HCT116 (cell line): ENCODE measurements at regions not wholly inside any gene's neighbourhood (a gene's known extent, or its start where the extent isn't known, plus 50 kb on each side); places are given as distances from the start of the nearest gene placed in this dataset.

ENCODE experiments used
- ATAC-seq: fragments of 200-7000 bp; cut with Tn5 transposase; 2 replicates; pipeline ENCODE4 v1.9.1; 2020; ENCODE audit warnings: mild to moderate bottlenecking, moderate library complexity
- BruUV-seq: library from RNA; stranded (reverse); fragments of 400-500 nt; replicated peaks from 2 replicates; lab custom pipeline; 2021; lab: Mats Ljungman, UMichigan
- CTCF ChIA-PET: fragments of 300-600 bp; sonication (Branson Sonifier 250); formaldehyde crosslinking; loops from one replicate; lab custom pipeline; 2021; ENCODE audit warnings: antibody characterized with exemption; lab: Charles Lee
- POLR2A ChIA-PET: fragments of 300-600, 350-600 bp; sonication (Branson Sonifier 250); formaldehyde crosslinking; loops from one replicate; lab custom pipeline; 2021; ENCODE audit warnings: antibody characterized with exemption; lab: Charles Lee
- RAD21 ChIA-PET, 2 experiments: fragments of 300-600 bp; sonication (Branson Sonifier 250); formaldehyde crosslinking; loops; one replicate each; lab custom pipeline; 2023; ENCODE audit warnings: low total read pairs in 2 of 2; ENCODE audit not compliant: uncharacterized antibody in 2 of 2, unreplicated experiment in 2 of 2, low non-redundant PET in 1 of 2; lab: Charles Lee
- DNase-seq: peaks from one replicate; pipeline ENCODE4 v3.0.0-alpha.2; 2010; ENCODE audit warnings: low read depth, low spot score
- H2AFZ ChIP-seq: fragments of 200-600 bp; shearing (Covaris generic), sonication (generic); 2 replicates; pipeline ENCODE4 v1.6.1; 2017; ENCODE audit warnings: low read depth, mixed run types, mixed read lengths, antibody characterized with exemption, low read length; ENCODE audit not compliant: poor library complexity, severe bottlenecking
- H3K27ac ChIP-seq: 2 replicates; pipeline ENCODE4 v1.5.1; 2012; ENCODE audit warnings: low read depth, low read length
- H3K27me3 ChIP-seq: fragments of 200-600 bp; sonication (generic); 2 replicates; pipeline ENCODE4 v1.6.1; 2016; ENCODE audit warnings: mixed run types, low read length, mixed read lengths; ENCODE audit not compliant: insufficient read depth
- H3K36me3 ChIP-seq, 2 experiments: fragments of 200-500 bp in 1 of 2; fragments of 200-600 bp in 1 of 2; sonication (Bioruptor generic) in 1 of 2; sonication (generic) in 1 of 2; 2 replicates each; pipeline versions ENCODE4 v1.5.1 to v1.6.1; 2014 to 2016; ENCODE audit warnings: low read length in 2 of 2, inconsistent platforms in 1 of 2, mixed read lengths in 1 of 2, mixed run types in 1 of 2; ENCODE audit not compliant: insufficient read depth in 2 of 2, control insufficient read depth in 1 of 2
- H3K4me1 ChIP-seq, 2 experiments: fragments of 200-600 bp in 1 of 2; sonication (generic) in 1 of 2; 2 replicates each; pipeline versions ENCODE4 v1.5.1 to v1.6.1; 2012 to 2017; ENCODE audit warnings: low read length in 2 of 2, inconsistent platforms in 1 of 2, mild to moderate bottlenecking in 1 of 2, mixed read lengths in 1 of 2, mixed run types in 1 of 2, moderate library complexity in 1 of 2; ENCODE audit not compliant: insufficient read depth in 2 of 2, control insufficient read depth in 1 of 2
- H3K4me2 ChIP-seq: fragments of 200-600 bp; sonication (generic); 2 replicates; pipeline ENCODE4 v1.6.1; 2017; ENCODE audit warnings: mixed run types, low read length, mixed read lengths
- H3K4me3 ChIP-seq, 2 experiments: fragments of 200-600 bp in 1 of 2; sonication (generic) in 1 of 2; replicated peaks in 1 of 2; 2 replicates each; pipeline ENCODE4 v1.5.1; 2011 to 2016; ENCODE audit warnings: low read length in 2 of 2, control low read depth in 1 of 2, low read depth in 1 of 2, mild to moderate bottlenecking in 1 of 2, mixed read lengths in 1 of 2, mixed run types in 1 of 2
- H3K79me2 ChIP-seq: fragments of 200-600 bp; sonication (generic); 2 replicates; pipeline ENCODE4 v1.6.1; 2017; ENCODE audit warnings: mild to moderate bottlenecking, mixed run types, low read length, moderate library complexity, mixed read lengths; ENCODE audit not compliant: insufficient read depth
- H3K9ac ChIP-seq: fragments of 200-600 bp; sonication (generic); 2 replicates; pipeline ENCODE4 v1.6.1; 2016; ENCODE audit warnings: low read length, mixed read lengths
- H3K9me2 ChIP-seq: fragments of 200-600 bp; sonication (generic), shearing (Covaris generic); 2 replicates; pipeline ENCODE4 v1.6.1; 2017; ENCODE audit warnings: mixed run types, mild to moderate bottlenecking, moderate library complexity; ENCODE audit not compliant: insufficient read depth
- H3K9me3 ChIP-seq, 2 experiments: fragments of 200-500 bp in 1 of 2; fragments of 200-600 bp in 1 of 2; sonication (Bioruptor generic) in 1 of 2; sonication (generic) in 1 of 2; 2 replicates each; pipeline ENCODE4 v1.6.1; 2014 to 2017; ENCODE audit warnings: low read length in 2 of 2, mixed read lengths in 2 of 2, inconsistent platforms in 1 of 2, low read depth in 1 of 2, mild to moderate bottlenecking in 1 of 2, mixed run types in 1 of 2, moderate library complexity in 1 of 2; ENCODE audit not compliant: control insufficient read depth in 1 of 2, insufficient read depth in 1 of 2
- H4K20me1 ChIP-seq: fragments of 200-600 bp; sonication (generic), shearing (Covaris generic); 2 replicates; pipeline ENCODE4 v1.6.1; 2017; ENCODE audit warnings: mixed run types, mild to moderate bottlenecking, moderate library complexity; ENCODE audit not compliant: insufficient read depth
- EGR1 ChIP-seq: IDR thresholded peaks from 2 replicates; pipeline ENCODE4 v1.6.1; 2012; ENCODE audit warnings: low read depth
- ELF1 ChIP-seq: IDR thresholded peaks from 2 replicates; pipeline ENCODE4 v1.6.1; 2012; ENCODE audit warnings: low read depth, borderline replicate concordance
- EZH2phosphoT487 ChIP-seq: fragments of 200-600 bp; IDR thresholded peaks from 2 replicates; pipeline ENCODE4 v1.6.1; 2018; ENCODE audit warnings: antibody characterized with exemption, borderline replicate concordance
- POLR2A ChIP-seq: IDR thresholded peaks from 2 replicates; pipeline ENCODE4 v1.7.0; 2011; ENCODE audit warnings: borderline replicate concordance; ENCODE audit not compliant: insufficient read depth, insufficient read length; ENCODE audit errors: extremely low read depth
- POLR2AphosphoS5 ChIP-seq: IDR thresholded peaks from 2 replicates; pipeline ENCODE4 v1.6.1; 2011; ENCODE audit warnings: mild to moderate bottlenecking, low read depth, low read length, moderate library complexity
- RAD21 ChIP-seq: IDR thresholded peaks from 2 replicates; pipeline ENCODE4 v1.6.1; 2012; ENCODE audit warnings: low read depth, mild to moderate bottlenecking
- REST ChIP-seq: IDR thresholded peaks from 2 replicates; pipeline ENCODE4 v1.6.1; 2012; ENCODE audit warnings: low read depth
- SRF ChIP-seq: IDR thresholded peaks from 2 replicates; pipeline ENCODE4 v1.6.1; 2012; ENCODE audit warnings: low read depth
- YY1 ChIP-seq: IDR thresholded peaks from 2 replicates; pipeline ENCODE4 v1.6.1; 2011; ENCODE audit warnings: low read length, low read depth, moderate library complexity, mild to moderate bottlenecking; ENCODE audit not compliant: insufficient replicate concordance; ENCODE audit errors: extremely low read depth
- ZFX ChIP-seq: fragments of 450-650 bp; IDR thresholded peaks from 2 replicates; pipeline ENCODE4 v1.6.1; 2017
- ZNF274 ChIP-seq: fragments of 200-500 bp; sonication (Bioruptor generic); IDR thresholded peaks from 2 replicates; pipeline ENCODE4 v1.6.1; 2014; ENCODE audit warnings: mild to moderate bottlenecking, low read depth, low read length, inconsistent platforms
- intact Hi-C: fragments of 100-400 bp; cut with micrococcal nuclease; formaldehyde crosslinking; loops from 2 replicates; pipeline ENCODE4 v1.10.0; 2022

- peaks cover 3 to 10% of the 10 kb centered on the region in 2 experiments; a peak in 2 of 4 replicates for H3K9me3 ChIP-seq
- BruUV-seq, result no TSS peak
- CTCF ChIA-PET, result no interaction called here
Observed at GRCh38 chr4:57499786-57500185, 389.6 kb upstream of the IGFBP7 start.

More at GRCh38 chr4:57499786-57500185, 389.6 kb upstream of the IGFBP7 start:
- Histone ChIP-seq H3K4me3 (no peak overlapping the region), H2AFZ (no peak overlapping the region), H3K4me1 (no peaks in the 10 kb centered on the region), H3K9ac (no peak overlapping the region), H3K9me2 (no peaks in the 10 kb centered on the region), H3K36me3 (no peaks in the 10 kb centered on the region), H4K20me1 (no peaks in the 10 kb centered on the region), H3K27ac (no peak overlapping the region), H3K4me2 (no peak overlapping the region), H3K27me3 (no peaks in the 10 kb centered on the region), H3K79me2 (no peaks in the 10 kb centered on the region)
- no peak for DNase-seq
- intact Hi-C loops, result no loop called here
- POLR2A ChIA-PET, result no interaction called here
- ATAC-seq, result no peak
- TF ChIP-seq ZFX (no peak), EZH2phosphoT487 (no peak), RAD21 (no peak), REST (no peak), SRF (no peak), YY1 (no peak), POLR2A (no peak), ZNF274 (no peak), EGR1 (no peak), ELF1 (no peak), POLR2AphosphoS5 (no peak)
- RAD21 ChIA-PET, result no interaction called here
